Panc1 (cell line): ENCODE measurements at regions not wholly inside any gene's neighbourhood (a gene's known extent, or its start where the extent isn't known, plus 50 kb on each side); places are given as distances from the start of the nearest gene placed in this dataset.

ENCODE experiments used
- CTCF ChIP-seq: fragments of 450-650 bp; IDR thresholded peaks from 2 replicates; pipeline ENCODE4 v1.5.1; 2017; ENCODE audit warnings: mild to moderate bottlenecking
- POLR2AphosphoS5 ChIP-seq: IDR thresholded peaks from 2 replicates; pipeline ENCODE4 v1.6.1; 2012; ENCODE audit warnings: mild to moderate bottlenecking, low read depth, low read length, moderate library complexity
- REST ChIP-seq, 2 experiments: IDR thresholded peaks; 2 replicates each; pipeline ENCODE4 v1.6.1; 2011 to 2012; ENCODE audit warnings: low read depth in 2 of 2, control low read depth in 1 of 2, low read length in 1 of 2, mild to moderate bottlenecking in 1 of 2, moderate library complexity in 1 of 2; ENCODE audit not compliant: insufficient read depth in 1 of 2
- SIN3A ChIP-seq: IDR thresholded peaks from 2 replicates; pipeline ENCODE4 v1.6.1; 2012; ENCODE audit warnings: low read depth, mild to moderate bottlenecking, low read length, moderate library complexity, borderline replicate concordance; ENCODE audit not compliant: insufficient read depth
- TCF7L2 ChIP-seq: IDR thresholded peaks from 2 replicates; pipeline ENCODE4 v1.6.1; 2011; ENCODE audit warnings: mild to moderate bottlenecking, low read depth, low read length, inconsistent platforms

GRCh38 chr3:3636815-3637214 is 162.4 kb upstream of the LRRN1 start:
- TF ChIP-seq CTCF: no peak
- TF ChIP-seq REST (IDR thresholded peaks at IDR 0.05; ENCODE audit: insufficient read depth in 1 of 2, low read depth in 2 of 2, low read length in 1 of 2): no peak
- no peak for TF ChIP-seq POLR2AphosphoS5
- TF ChIP-seq TCF7L2: no peak
- TF ChIP-seq SIN3A: no peak
